Activated T-cell treated with anti-CD3 and anti-CD28 coated beads, Interleukin-2, amount 50 U/mL, for 72 hours (primary cell): ENCODE measurements at regions not wholly inside any gene's neighbourhood (a gene's known extent, or its start where the extent isn't known, plus 50 kb on each side); places are given as distances from the start of the nearest gene placed in this dataset.
"Not testable (repeated sequence)": the region's sequence is repeated elsewhere in the genome, so short reads cannot be mapped to it uniquely, and the experiment has no call there.

Experiments used
- ATAC-seq, 2 donors: fragments of 150-1000 bp; cut with Tn5 transposase; replicated peaks in 1 of 2; 2 replicates each; pipeline ENCODE4 v1.10.0; 2021; ENCODE audit warnings: moderate library complexity in 2 of 2, mild to moderate bottlenecking in 1 of 2
- DNase-seq, 2 donors: peaks; one replicate each; pipeline ENCODE4 v3.0.0; 2021 to 2022; ENCODE audit warnings: mixed read lengths in 1 of 2
- H3K27ac Mint-ChIP-seq: one replicate; pipeline ENCODE4 v1.8.0; 2022; ENCODE audit warnings: mild to moderate bottlenecking, moderate library complexity, mixed read lengths
- H3K27me3 Mint-ChIP-seq: one replicate; pipeline ENCODE4 v1.8.0; 2022; ENCODE audit warnings: low read depth, mixed read lengths
- H3K36me3 Mint-ChIP-seq, 2 donors: one replicate each; pipeline ENCODE4 v1.8.0; 2022; ENCODE audit warnings: mixed read lengths in 2 of 2, mild to moderate bottlenecking in 1 of 2; ENCODE audit not compliant: insufficient read depth in 2 of 2
- H3K4me1 Mint-ChIP-seq: one replicate; pipeline ENCODE4 v1.8.0; 2022; ENCODE audit warnings: low read depth, mixed read lengths
- H3K4me3 Mint-ChIP-seq, 2 donors: one replicate each; pipeline ENCODE4 v1.8.0; 2022; ENCODE audit warnings: mild to moderate bottlenecking in 2 of 2, mixed read lengths in 2 of 2, moderate library complexity in 2 of 2
- H3K9me3 Mint-ChIP-seq, 2 donors: one replicate each; pipeline ENCODE4 v1.8.0; 2022; ENCODE audit warnings: mixed read lengths in 2 of 2

DNA sequence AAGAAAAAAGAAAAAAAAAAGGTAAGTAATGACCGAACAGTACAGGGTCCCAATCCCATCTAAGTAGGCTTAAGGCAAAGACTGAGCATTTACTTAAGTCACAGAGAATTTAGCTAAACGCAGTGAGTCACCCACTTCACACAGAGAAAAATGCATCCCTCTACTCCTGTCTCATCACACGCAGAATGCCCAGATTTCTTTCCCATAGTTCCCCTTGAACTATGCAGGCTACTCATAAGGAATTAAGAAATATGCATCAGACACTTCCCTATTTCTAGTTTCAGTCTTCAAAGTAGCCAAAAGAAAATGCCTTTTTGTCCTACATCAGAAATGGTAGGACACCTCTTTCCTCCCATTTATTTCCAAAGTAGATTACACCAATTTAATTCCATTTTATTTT is 162.8 kb downstream of the IGLL1 start:
- not testable (repeated sequence) for ATAC-seq, H3K27me3 Mint-ChIP-seq, H3K9me3 Mint-ChIP-seq, H3K27ac Mint-ChIP-seq, DNase-seq, H3K36me3 Mint-ChIP-seq, H3K4me3 Mint-ChIP-seq, H3K4me1 Mint-ChIP-seq

DNA sequence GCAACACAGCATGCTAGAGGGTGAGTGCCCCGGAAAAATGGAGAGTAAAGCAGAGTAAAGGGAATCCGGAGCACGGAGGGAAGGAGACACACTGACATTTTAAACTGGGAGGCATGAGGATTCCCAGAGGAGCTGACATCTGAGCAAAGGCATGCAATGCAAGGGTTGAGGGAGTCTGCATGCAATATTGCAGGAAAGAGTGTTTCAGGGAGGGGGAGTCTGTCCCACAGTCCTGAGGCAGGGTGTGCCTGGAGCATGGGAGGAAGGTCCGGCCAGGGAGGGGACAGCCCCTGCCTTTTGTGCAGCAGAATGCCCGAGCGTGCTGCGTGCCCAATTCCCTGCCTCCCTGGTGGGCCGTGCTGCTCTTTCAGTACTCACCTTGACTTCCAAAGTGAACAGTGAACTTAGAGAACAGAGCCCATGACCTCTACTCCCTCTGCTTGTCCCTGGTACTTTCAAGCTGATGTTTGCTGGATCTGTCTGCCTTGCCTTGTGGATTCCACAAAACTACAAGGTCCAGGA is 163.9 kb downstream of the IGLL1 start:
- H3K36me3 Mint-ChIP-seq, H3K27me3 Mint-ChIP-seq, H3K4me3 Mint-ChIP-seq, H3K27ac Mint-ChIP-seq, H3K9me3 Mint-ChIP-seq, ATAC-seq, DNase-seq, H3K4me1 Mint-ChIP-seq: not testable (repeated sequence)

DNA sequence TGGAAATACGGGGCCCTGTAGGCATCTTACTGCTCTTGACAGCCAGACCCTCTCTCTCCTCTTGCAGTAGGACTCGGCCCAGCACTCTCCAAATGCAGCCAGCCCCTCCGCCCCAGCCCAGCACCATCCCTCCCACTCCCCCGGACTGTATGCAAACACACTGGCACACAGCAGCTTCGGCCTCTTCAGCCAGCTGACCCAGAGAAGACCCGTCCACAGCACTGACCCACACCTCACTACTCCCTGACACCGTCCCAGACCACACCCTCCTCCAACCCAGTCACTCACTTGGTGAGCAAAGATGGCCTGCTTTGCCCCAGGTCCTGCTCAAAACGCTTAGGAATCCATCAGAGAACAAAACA is 164.6 kb downstream of the IGLL1 start:
- DNase-seq, result no peak
- Mint-ChIP-seq H3K9me3 (no peaks in the 10 kb centered on the region), H3K36me3 (no peaks in the 10 kb centered on the region), H3K4me3 (no peak overlapping the region), H3K27me3 (no peaks in the 10 kb centered on the region), H3K4me1 (peaks cover 12% of the 10 kb centered on the region), H3K27ac (no peak overlapping the region)
- ATAC-seq, result no peak

DNA sequence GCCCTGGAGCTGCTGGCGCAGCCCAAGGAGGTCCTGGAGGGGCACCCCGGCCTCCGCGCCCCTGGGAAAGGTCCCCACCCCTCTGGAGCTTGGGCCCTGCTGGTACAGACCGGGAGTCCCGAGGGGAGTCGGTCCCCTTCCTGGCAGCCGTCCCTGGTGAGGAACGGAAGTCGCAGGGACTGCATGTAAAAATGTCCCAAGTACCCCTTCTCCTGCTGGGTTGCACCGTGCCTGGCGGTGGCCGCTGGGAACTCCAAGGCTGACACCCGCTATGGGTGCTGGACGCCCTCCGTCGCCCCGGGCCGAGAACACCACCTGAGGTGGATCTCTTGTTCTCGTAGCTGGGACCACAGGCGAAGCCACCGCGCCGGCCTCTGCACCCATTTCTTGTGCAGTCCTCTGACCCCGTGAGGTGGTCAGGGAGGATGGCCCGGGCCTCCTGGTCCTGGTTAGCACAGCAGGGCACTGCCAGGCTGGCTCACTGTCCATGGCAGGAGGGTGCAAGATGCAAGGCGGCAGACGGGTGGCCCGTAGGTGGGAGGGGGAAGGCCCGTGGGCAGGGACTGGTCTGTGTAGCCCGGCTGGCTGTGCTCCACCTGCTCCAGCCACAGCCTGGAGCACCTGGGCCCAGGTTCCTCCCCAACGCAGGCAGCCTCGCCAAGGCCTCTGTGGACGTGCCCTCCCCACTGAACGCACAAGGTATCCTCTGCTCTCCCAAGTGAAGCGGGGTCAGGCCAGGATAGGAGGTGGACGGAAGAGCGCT is 165.2 kb downstream of the IGLL1 start:
- Mint-ChIP-seq H3K4me3 (no peak overlapping the region), H3K36me3 (no peaks in the 10 kb centered on the region), H3K9me3 (no peaks in the 10 kb centered on the region), H3K4me1 (peaks cover 12% of the 10 kb centered on the region), H3K27me3 (no peaks in the 10 kb centered on the region), H3K27ac (no peak overlapping the region)
- no peak for ATAC-seq
- no peak for DNase-seq

DNA sequence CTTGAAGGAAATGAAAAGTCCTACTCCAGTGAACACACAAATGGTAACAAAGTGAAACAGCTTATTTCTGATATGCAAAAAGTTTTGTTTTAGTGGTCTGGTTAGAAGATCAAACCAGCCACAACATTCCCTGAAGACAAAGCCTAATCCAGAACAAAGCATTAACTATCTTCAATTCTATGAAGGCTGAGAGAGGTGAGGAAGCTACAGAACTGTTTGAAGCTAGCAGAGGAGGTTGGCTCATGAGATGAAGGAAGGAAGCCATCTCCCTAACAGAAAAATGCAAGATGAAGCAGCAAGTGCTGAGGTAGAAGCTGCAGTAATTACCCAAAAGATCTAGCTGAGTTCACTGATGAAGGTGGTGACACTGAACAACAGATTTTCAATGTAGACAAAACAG is 168.4 kb downstream of the IGLL1 start:
- ATAC-seq (no peak), DNase-seq (no peak)
- peaks cover 12% of the 10 kb centered on the region for H3K4me1 Mint-ChIP-seq
- no peak overlapping the region for H3K4me3 Mint-ChIP-seq
- H3K36me3 Mint-ChIP-seq, result no peaks in the 10 kb centered on the region
- no peaks in the 10 kb centered on the region for H3K27me3 Mint-ChIP-seq
- H3K27ac Mint-ChIP-seq, result no peak overlapping the region
- no peaks in the 10 kb centered on the region for H3K9me3 Mint-ChIP-seq

DNA sequence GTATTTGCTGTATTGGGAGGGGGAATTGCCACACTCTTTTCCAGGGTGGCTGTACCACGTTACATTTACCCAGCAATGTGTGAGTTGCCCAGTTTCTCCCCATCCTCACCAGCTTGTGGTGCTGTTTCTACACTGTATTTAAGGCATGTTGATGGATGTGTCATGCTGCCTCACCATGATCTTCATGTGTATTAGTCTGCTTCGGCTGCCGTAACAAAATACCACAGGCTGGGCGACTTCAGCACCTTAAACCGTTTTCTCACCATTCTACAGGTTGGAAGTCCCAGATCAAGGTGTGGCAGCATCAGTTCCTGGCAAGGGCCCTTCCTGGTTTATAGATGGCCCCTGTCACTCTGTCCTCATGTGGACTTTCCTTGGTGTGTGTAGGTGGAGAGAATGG is 169.7 kb downstream of the IGLL1 start:
- no peak overlapping the region for H3K27ac Mint-ChIP-seq
- DNase-seq, result no peak
- no peaks in the 10 kb centered on the region for H3K9me3 Mint-ChIP-seq
- H3K4me3 Mint-ChIP-seq, result no peak overlapping the region
- no peaks in the 10 kb centered on the region for H3K27me3 Mint-ChIP-seq
- H3K4me1 Mint-ChIP-seq, result peaks cover 12% of the 10 kb centered on the region
- ATAC-seq, result no peak
- no peaks in the 10 kb centered on the region for H3K36me3 Mint-ChIP-seq

DNA sequence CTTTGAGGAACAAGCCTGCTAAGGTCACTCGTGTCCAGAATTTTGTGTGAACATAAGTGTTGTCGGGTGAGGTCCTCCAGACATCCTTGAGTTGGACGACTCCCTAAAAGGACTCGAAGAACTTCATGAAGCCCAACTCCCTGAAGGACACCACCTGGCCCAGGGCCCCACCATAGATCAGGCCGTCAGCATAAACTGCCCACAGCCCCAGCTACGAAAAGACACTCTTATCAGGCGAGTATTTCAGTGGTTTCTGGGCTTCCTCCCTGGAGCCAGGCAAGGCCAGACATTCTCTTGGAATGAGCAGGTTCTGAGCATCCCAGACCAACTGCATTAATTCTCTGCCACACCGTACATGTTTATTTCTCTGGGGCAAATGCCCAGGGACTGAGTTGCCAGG is 170.1 kb downstream of the IGLL1 start:
- H3K27ac Mint-ChIP-seq, result no peak overlapping the region
- no peak for DNase-seq
- H3K36me3 Mint-ChIP-seq, result no peaks in the 10 kb centered on the region
- H3K4me3 Mint-ChIP-seq, result no peak overlapping the region
- no peaks in the 10 kb centered on the region for H3K27me3 Mint-ChIP-seq
- no peak for ATAC-seq
- H3K9me3 Mint-ChIP-seq, result no peaks in the 10 kb centered on the region
- peaks cover 12% of the 10 kb centered on the region for H3K4me1 Mint-ChIP-seq

DNA sequence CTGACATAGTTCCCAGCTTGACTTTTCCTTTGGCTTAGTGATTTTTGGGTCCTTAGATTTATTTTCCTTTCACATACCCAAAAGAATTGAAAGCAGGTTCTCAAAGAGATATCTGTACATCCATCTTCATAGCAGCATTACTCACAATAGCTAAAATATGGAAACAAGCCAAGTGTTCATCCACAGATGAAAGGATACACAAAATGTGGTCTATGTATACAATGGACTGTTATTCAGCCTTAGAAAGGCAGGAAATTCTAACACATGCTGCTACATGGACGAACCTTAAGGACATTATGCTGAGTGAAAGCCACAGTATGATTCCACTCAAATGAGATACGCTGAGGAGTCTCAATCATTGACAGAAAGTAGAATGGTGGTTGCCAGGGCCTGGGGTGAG is 171.8 kb downstream of the IGLL1 start:
- H3K27me3 Mint-ChIP-seq, result no peaks in the 10 kb centered on the region
- H3K4me1 Mint-ChIP-seq, result peaks cover 12% of the 10 kb centered on the region
- DNase-seq, result no peak
- H3K36me3 Mint-ChIP-seq, result no peaks in the 10 kb centered on the region
- no peak overlapping the region for H3K27ac Mint-ChIP-seq
- no peak for ATAC-seq
- H3K9me3 Mint-ChIP-seq, result no peaks in the 10 kb centered on the region
- H3K4me3 Mint-ChIP-seq, result no peak overlapping the region

DNA sequence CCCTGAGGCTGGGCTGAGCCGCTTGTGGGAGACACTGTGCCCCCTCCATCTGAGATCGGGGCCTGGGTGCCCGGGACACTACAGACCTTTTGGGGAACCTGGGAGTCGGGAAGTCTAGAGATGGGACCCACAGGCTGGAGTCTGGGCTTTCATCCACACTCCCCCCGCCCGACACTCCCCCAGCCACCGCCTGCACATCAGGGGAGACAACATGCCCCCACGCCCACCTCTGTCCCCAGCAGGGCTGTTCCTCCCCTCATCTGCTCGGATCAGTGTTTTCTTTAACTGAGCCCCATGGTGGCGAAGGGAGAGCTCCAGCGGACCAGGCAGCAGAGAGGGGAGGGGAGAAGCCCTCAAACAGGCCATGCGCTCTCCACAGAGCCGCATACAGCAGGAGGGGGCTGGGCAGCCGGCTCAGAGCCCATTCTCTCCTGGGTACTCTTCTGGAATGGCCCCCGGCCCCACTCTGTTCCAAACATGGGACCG is 174.7 kb downstream of the IGLL1 start:
- ATAC-seq, result no peak
- no peak overlapping the region for H3K27ac Mint-ChIP-seq
- DNase-seq, result no peak
- no peaks in the 10 kb centered on the region for H3K9me3 Mint-ChIP-seq
- H3K4me1 Mint-ChIP-seq, result no peaks in the 10 kb centered on the region
- H3K36me3 Mint-ChIP-seq, result no peaks in the 10 kb centered on the region
- H3K4me3 Mint-ChIP-seq, result no peak overlapping the region
- H3K27me3 Mint-ChIP-seq, result no peaks in the 10 kb centered on the region

DNA sequence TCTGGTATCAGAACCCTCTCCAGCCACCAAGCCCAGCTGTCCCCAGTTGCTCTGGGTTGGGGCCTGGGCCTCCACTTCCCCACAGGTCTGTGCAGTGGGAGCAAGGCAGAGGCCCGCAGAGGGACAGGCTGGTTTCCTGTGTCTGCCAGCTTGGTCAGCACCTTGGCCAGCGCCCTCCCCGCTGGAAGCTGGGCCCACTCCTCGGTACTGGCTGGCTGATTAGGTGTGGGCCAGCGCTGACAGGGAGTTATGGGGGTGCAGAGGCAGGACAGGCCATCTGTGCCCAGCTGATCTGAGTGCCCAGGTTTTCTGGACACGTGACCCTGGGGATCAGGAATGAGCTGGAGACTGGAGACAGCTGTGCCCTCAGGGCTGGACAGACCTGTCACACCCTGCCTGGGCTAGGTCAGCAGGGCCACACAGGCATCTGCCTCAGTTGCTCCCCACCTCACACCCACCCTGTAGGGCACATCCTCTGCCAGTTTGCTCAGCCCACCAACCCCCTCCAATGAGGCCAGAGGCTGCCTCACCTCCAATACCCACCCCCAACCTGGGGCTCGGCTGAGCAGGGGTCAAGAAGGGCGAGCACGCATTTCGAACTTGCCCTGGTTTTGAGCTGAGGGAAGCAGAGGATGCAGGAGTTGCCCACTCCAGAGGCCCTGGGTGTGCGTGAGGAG is 175.3 kb downstream of the IGLL1 start:
- no peaks in the 10 kb centered on the region for H3K27me3 Mint-ChIP-seq
- H3K4me1 Mint-ChIP-seq, result no peaks in the 10 kb centered on the region
- no peak overlapping the region for H3K27ac Mint-ChIP-seq
- H3K36me3 Mint-ChIP-seq, result no peaks in the 10 kb centered on the region
- DNase-seq (no peak), ATAC-seq (no peak)
- no peaks in the 10 kb centered on the region for H3K9me3 Mint-ChIP-seq
- no peak overlapping the region for H3K4me3 Mint-ChIP-seq

DNA sequence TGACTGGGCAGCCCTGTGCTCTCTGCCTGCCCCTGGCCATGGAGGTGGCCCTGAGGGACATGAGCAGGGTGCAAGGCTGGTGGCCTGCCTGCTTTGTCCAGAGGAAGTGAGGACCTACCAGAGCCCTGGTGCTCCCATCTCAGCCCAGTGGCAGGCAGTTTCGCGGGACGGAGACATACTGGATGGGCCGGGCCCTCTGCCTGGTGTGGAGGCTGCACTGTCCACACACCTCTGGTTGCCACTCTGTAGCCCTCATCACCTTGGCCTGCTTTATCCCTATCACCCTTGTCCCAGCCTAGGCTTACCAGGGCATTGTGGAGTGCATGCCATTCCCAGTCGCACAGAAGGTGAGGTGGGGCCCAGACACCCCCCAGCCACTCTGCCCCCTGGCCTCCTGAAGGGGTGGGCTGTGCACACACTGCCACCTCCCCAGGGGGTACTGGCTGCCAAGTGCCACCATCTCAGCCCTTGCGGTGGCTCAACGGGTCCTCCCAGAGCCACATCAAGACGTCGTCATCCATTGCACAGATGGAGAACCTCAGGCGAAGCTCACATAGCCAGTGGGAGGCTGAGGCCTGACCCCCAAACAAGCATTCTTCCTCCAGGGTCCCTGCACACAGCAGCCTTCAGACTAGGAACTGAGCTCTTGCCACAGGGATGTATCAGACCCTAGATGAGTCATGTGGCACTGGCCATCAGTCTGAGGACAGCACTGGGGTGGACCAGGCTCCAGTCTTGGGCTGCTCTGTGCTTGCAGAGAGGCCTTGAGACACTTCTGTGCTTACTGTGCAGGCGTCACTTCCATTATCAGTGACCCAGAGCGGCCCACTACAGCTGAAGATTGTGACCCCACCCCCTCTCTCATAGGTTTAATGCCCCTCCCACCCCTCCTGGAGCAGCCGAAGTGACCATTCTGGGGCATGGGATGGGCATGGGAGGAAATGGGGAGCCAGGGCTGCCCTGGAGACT is 176.1 kb downstream of the IGLL1 start:
- DNase-seq (no peak), ATAC-seq (no peak)
- H3K27me3 Mint-ChIP-seq, result no peaks in the 10 kb centered on the region
- no peaks in the 10 kb centered on the region for H3K4me1 Mint-ChIP-seq
- H3K9me3 Mint-ChIP-seq, result no peaks in the 10 kb centered on the region
- H3K4me3 Mint-ChIP-seq, result no peak overlapping the region
- H3K27ac Mint-ChIP-seq, result no peak overlapping the region
- H3K36me3 Mint-ChIP-seq, result no peaks in the 10 kb centered on the region

DNA sequence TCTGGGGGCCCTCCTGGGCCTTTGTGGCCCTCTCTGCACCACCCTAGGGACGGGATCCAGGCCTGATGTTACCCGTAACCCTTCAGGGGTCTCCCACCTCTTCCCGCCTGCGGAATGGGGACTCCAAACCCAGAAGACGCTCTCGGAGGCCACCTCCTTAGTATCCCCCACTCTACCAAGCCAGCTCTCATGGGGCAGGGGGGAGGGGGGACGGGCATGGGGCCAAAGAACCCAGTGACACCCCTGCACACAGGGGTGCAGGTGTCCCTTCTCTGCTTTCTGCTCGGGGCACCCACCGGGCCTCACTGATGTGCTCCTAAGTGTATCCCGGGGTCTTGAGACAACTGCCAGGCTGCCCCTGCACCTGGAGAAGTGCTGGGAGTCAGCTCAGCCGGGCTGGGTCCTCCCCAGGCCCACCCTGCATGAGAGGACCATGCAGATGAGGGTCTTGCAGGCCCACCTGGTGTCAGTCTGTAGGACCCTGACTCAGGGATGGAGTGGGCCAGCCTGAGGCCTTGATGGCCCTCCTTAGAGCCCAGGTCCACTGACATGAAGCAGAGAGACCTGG is 176.9 kb downstream of the IGLL1 start:
- Mint-ChIP-seq H3K27ac (no peak overlapping the region), H3K4me1 (no peaks in the 10 kb centered on the region), H3K27me3 (no peaks in the 10 kb centered on the region), H3K4me3 (peak overlapping the region in 1 of 2 donors; percentile 39), H3K9me3 (no peaks in the 10 kb centered on the region), H3K36me3 (no peaks in the 10 kb centered on the region)
- no peak for DNase-seq
- ATAC-seq, result no peak
